ENCODE measurements at regions not wholly inside any gene's neighbourhood (a gene's known extent, or its start where the extent isn't known, plus 50 kb on each side); places are given as distances from the start of the nearest gene placed in this dataset.

GRCh38 chr11:27195837-27196202 is 155.2 kb downstream of the BBOX1 start:
- H3K36me3 ChIP-seq (ENCODE audit: control insufficient read depth in 1 of 2, insufficient read depth in 2 of 2, low read length in 2 of 2), result no peaks in the 10 kb centered on the region
- no peak overlapping the region for H2BK12ac ChIP-seq (ENCODE audit: low read length)
- H3K27me3 ChIP-seq (ENCODE audit: insufficient read depth, low read length), result no peaks in the 10 kb centered on the region
- peak overlapping the region; percentile 60 for H2BK5ac ChIP-seq (ENCODE audit: low read depth, low read length, poor library complexity)
- H3K4me3 ChIP-seq (ENCODE audit: low read depth, low read length), result no peak overlapping the region
- no peaks in the 10 kb centered on the region for H3K79me2 ChIP-seq (ENCODE audit: control insufficient read depth, insufficient read depth, low read length, poor library complexity)
- H2AFZ ChIP-seq (ENCODE audit: insufficient read depth, low read length, poor library complexity), result no peak overlapping the region
- H3K9ac ChIP-seq (ENCODE audit: low read length), result no peak overlapping the region
- H3K79me1 ChIP-seq (ENCODE audit: low read length), result peaks cover 9% of the 10 kb centered on the region
- no peak overlapping the region for H3K23ac ChIP-seq (ENCODE audit: low read length)
- H3K4ac ChIP-seq (ENCODE audit: low read depth, low read length), result no peak overlapping the region
- no peak overlapping the region for H3K14ac ChIP-seq (ENCODE audit: low read length)
- no peaks in the 10 kb centered on the region for H3K9me3 ChIP-seq (ENCODE audit: insufficient read depth, low read depth, low read length)
- no peak overlapping the region for H2AK5ac ChIP-seq (ENCODE audit: low read length)
- H3K27ac ChIP-seq (ENCODE audit: low read depth, low read length), result peak overlapping the region; percentile 79
- no peak for DNase-seq
- H4K8ac ChIP-seq (ENCODE audit: low read depth, low read length), result no peak overlapping the region
- H3K4me2 ChIP-seq (ENCODE audit: low read length), result no peak overlapping the region
- H4K12ac ChIP-seq (ENCODE audit: low read depth, low read length), result no peak overlapping the region
- peak overlapping the region; percentile 74 for H2BK120ac ChIP-seq (ENCODE audit: insufficient read depth, low read length, poor library complexity)
- H4K91ac ChIP-seq (ENCODE audit: low read depth, low read length), result no peak overlapping the region
- H3K18ac ChIP-seq (ENCODE audit: low read length), result no peak overlapping the region
- H3K4me1 ChIP-seq (ENCODE audit: control insufficient read depth in 1 of 2, insufficient read depth in 2 of 2, low read length in 2 of 2), result peaks cover 7 to 14% of the 10 kb centered on the region in 2 experiments

- H3K79me2 ChIP-seq (ENCODE audit: control insufficient read depth, insufficient read depth, low read length, poor library complexity), result no peaks in the 10 kb centered on the region
- peak overlapping the region; percentile 46 for H2BK5ac ChIP-seq (ENCODE audit: low read depth, low read length, poor library complexity)
- H3K18ac ChIP-seq (ENCODE audit: low read length), result no peak overlapping the region
- peaks cover 7 to 14% of the 10 kb centered on the region in 2 experiments for H3K4me1 ChIP-seq (ENCODE audit: control insufficient read depth in 1 of 2, insufficient read depth in 2 of 2, low read length in 2 of 2)
- peak overlapping the region; percentile 68 for H2BK120ac ChIP-seq (ENCODE audit: insufficient read depth, low read length, poor library complexity)
- H3K36me3 ChIP-seq (ENCODE audit: control insufficient read depth in 1 of 2, insufficient read depth in 2 of 2, low read length in 2 of 2), result no peaks in the 10 kb centered on the region
- H3K23ac ChIP-seq (ENCODE audit: low read length), result no peak overlapping the region
- H3K9me3 ChIP-seq (ENCODE audit: insufficient read depth, low read depth, low read length), result no peaks in the 10 kb centered on the region
- no peak overlapping the region for H4K8ac ChIP-seq (ENCODE audit: low read depth, low read length)
- no peak overlapping the region for H3K4ac ChIP-seq (ENCODE audit: low read depth, low read length)
- peak overlapping the region; percentile 77 for H2BK12ac ChIP-seq (ENCODE audit: low read length)
- H4K12ac ChIP-seq (ENCODE audit: low read depth, low read length), result no peak overlapping the region
- peak overlapping the region; percentile 40 for H3K4me2 ChIP-seq (ENCODE audit: low read length)
- H4K91ac ChIP-seq (ENCODE audit: low read depth, low read length), result peak overlapping the region; percentile 13
- no CpG with 5 or more reads among the region's 1 CpG for WGBS (ENCODE audit: extremely low coverage, insufficient coverage, insufficient read length)
- no peak for DNase-seq
- H2AFZ ChIP-seq (ENCODE audit: insufficient read depth, low read length, poor library complexity), result no peak overlapping the region
- H3K27ac ChIP-seq (ENCODE audit: low read depth, low read length), result peak overlapping the region; percentile 49
- peaks cover 9% of the 10 kb centered on the region for H3K79me1 ChIP-seq (ENCODE audit: low read length)
- H3K9ac ChIP-seq (ENCODE audit: low read length), result no peak overlapping the region
- no peaks in the 10 kb centered on the region for H3K27me3 ChIP-seq (ENCODE audit: insufficient read depth, low read length)
- H2AK5ac ChIP-seq (ENCODE audit: low read length), result no peak overlapping the region
- no peak overlapping the region for H3K14ac ChIP-seq (ENCODE audit: low read length)
- H3K4me3 ChIP-seq (ENCODE audit: low read depth, low read length), result no peak overlapping the region
Observed at GRCh38 chr11:27194976-27195375, 154.4 kb downstream of the BBOX1 start.

GRCh38 chr11:27193434-27194225 is 153.0 kb downstream of the BBOX1 start:
- no peaks in the 10 kb centered on the region for H3K27me3 ChIP-seq (ENCODE audit: insufficient read depth, low read length)
- no peak for DNase-seq
- H3K36me3 ChIP-seq (ENCODE audit: control insufficient read depth in 1 of 2, insufficient read depth in 2 of 2, low read length in 2 of 2), result no peaks in the 10 kb centered on the region
- H2BK12ac ChIP-seq (ENCODE audit: low read length), result no peak overlapping the region
- WGBS (ENCODE audit: extremely low coverage, insufficient coverage, insufficient read length), result no CpG with 5 or more reads among the region's 7 CpGs
- no peak overlapping the region for H4K12ac ChIP-seq (ENCODE audit: low read depth, low read length)
- no peaks in the 10 kb centered on the region for H3K9me3 ChIP-seq (ENCODE audit: insufficient read depth, low read depth, low read length)
- no peak overlapping the region for H3K9ac ChIP-seq (ENCODE audit: low read length)
- H3K18ac ChIP-seq (ENCODE audit: low read length), result no peak overlapping the region
- H3K23ac ChIP-seq (ENCODE audit: low read length), result no peak overlapping the region
- H3K27ac ChIP-seq (ENCODE audit: low read depth, low read length), result no peak overlapping the region
- no peak overlapping the region for H2BK120ac ChIP-seq (ENCODE audit: insufficient read depth, low read length, poor library complexity)
- no peak overlapping the region for H3K4ac ChIP-seq (ENCODE audit: low read depth, low read length)
- no peak overlapping the region for H4K91ac ChIP-seq (ENCODE audit: low read depth, low read length)
- H3K79me1 ChIP-seq (ENCODE audit: low read length), result peaks cover 9% of the 10 kb centered on the region
- no peak overlapping the region for H2AK5ac ChIP-seq (ENCODE audit: low read length)
- H3K4me2 ChIP-seq (ENCODE audit: low read length), result no peak overlapping the region
- H3K14ac ChIP-seq (ENCODE audit: low read length), result no peak overlapping the region
- H4K8ac ChIP-seq (ENCODE audit: low read depth, low read length), result no peak overlapping the region
- H2BK5ac ChIP-seq (ENCODE audit: low read depth, low read length, poor library complexity), result no peak overlapping the region
- peaks cover 7 to 14% of the 10 kb centered on the region in 2 experiments for H3K4me1 ChIP-seq (ENCODE audit: control insufficient read depth in 1 of 2, insufficient read depth in 2 of 2, low read length in 2 of 2)
- no peaks in the 10 kb centered on the region for H3K79me2 ChIP-seq (ENCODE audit: control insufficient read depth, insufficient read depth, low read length, poor library complexity)
- H3K4me3 ChIP-seq (ENCODE audit: low read depth, low read length), result no peak overlapping the region
- no peak overlapping the region for H2AFZ ChIP-seq (ENCODE audit: insufficient read depth, low read length, poor library complexity)

GRCh38 chr11:27192184-27192583 is 151.6 kb downstream of the BBOX1 start:
- DNase-seq, result no peak
- H4K12ac ChIP-seq (ENCODE audit: low read depth, low read length), result no peak overlapping the region
- H3K36me3 ChIP-seq (ENCODE audit: control insufficient read depth in 1 of 2, insufficient read depth in 2 of 2, low read length in 2 of 2), result no peaks in the 10 kb centered on the region
- no peak overlapping the region for H2AK5ac ChIP-seq (ENCODE audit: low read length)
- WGBS (ENCODE audit: extremely low coverage, insufficient coverage, insufficient read length), result no CpG with 5 or more reads among the region's 4 CpGs
- H3K79me1 ChIP-seq (ENCODE audit: low read length), result peaks cover 9% of the 10 kb centered on the region
- no peak overlapping the region for H3K9ac ChIP-seq (ENCODE audit: low read length)
- H4K8ac ChIP-seq (ENCODE audit: low read depth, low read length), result no peak overlapping the region
- peak overlapping the region; percentile 17 for H2BK12ac ChIP-seq (ENCODE audit: low read length)
- no peaks in the 10 kb centered on the region for H3K79me2 ChIP-seq (ENCODE audit: control insufficient read depth, insufficient read depth, low read length, poor library complexity)
- H2BK5ac ChIP-seq (ENCODE audit: low read depth, low read length, poor library complexity), result no peak overlapping the region
- H3K27me3 ChIP-seq (ENCODE audit: insufficient read depth, low read length), result no peaks in the 10 kb centered on the region
- no peak overlapping the region for H2BK120ac ChIP-seq (ENCODE audit: insufficient read depth, low read length, poor library complexity)
- H3K4me2 ChIP-seq (ENCODE audit: low read length), result no peak overlapping the region
- no peak overlapping the region for H3K27ac ChIP-seq (ENCODE audit: low read depth, low read length)
- H3K18ac ChIP-seq (ENCODE audit: low read length), result no peak overlapping the region
- H3K4ac ChIP-seq (ENCODE audit: low read depth, low read length), result no peak overlapping the region
- no peak overlapping the region for H3K4me3 ChIP-seq (ENCODE audit: low read depth, low read length)
- H3K23ac ChIP-seq (ENCODE audit: low read length), result no peak overlapping the region
- H3K4me1 ChIP-seq (ENCODE audit: control insufficient read depth in 1 of 2, insufficient read depth in 2 of 2, low read length in 2 of 2), result peaks cover 10 to 12% of the 10 kb centered on the region in 2 experiments
- H2AFZ ChIP-seq (ENCODE audit: insufficient read depth, low read length, poor library complexity), result no peak overlapping the region
- no peak overlapping the region for H3K14ac ChIP-seq (ENCODE audit: low read length)
- H4K91ac ChIP-seq (ENCODE audit: low read depth, low read length), result no peak overlapping the region
- no peaks in the 10 kb centered on the region for H3K9me3 ChIP-seq (ENCODE audit: insufficient read depth, low read depth, low read length)
